Posterior vena cava (tissue), 2 donors: ENCODE measurements at regions not wholly inside any gene's neighbourhood (a gene's known extent, or its start where the extent isn't known, plus 50 kb on each side); places are given as distances from the start of the nearest gene placed in this dataset.

Experiments
- DNase-seq: peaks from one replicate; pipeline ENCODE4 v3.0.0-alpha.2; 2020; ENCODE audit warnings: low spot score
- intact Hi-C, 2 donors: fragments of 100-400 bp; cut with DNase I; formaldehyde crosslinking; loops; one replicate each; pipeline versions ENCODE4 v1.14.1 to v1.14.2; 2022 to 2023
- donor health status: DM: yes; HTN: yes; CAD: no.
- donor health status: DM: yes; HTN: yes; CAD: no.

GRCh38 chr6:2441601-2442475, 196.4 kb upstream of the GMDS start:
- intact Hi-C loops = no loop called here
- no peak for DNase-seq

DNA sequence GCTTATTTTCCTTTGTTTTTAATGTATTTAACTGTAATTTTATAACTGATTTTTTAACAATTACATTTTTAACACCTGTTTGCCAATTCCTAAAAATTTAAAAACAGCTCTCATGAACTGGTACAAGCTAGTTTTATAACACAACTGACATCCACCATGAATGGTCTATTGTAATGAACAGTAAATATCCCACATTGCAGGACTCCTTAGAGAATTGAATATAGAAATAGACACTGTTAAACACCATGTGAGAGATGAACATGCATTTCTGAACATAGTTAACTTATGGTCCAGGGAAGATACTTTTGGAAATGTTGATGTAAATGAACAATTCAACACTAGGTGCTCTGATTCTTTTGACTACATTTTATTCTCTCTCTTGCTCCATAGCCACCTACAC, 195.1 kb upstream of the GMDS start:
- intact Hi-C loops = no loop called here
- DNase-seq = no peak

GRCh38 chr6:2439632-2440031, 194.2 kb upstream of the GMDS start:
- intact Hi-C loops = loop anchor here in 1 of 2 donors (5.0 kb wide), 1 partner anchor 827 kb away; no protein-coding TSS in a partner anchor
- no peak for DNase-seq

DNA sequence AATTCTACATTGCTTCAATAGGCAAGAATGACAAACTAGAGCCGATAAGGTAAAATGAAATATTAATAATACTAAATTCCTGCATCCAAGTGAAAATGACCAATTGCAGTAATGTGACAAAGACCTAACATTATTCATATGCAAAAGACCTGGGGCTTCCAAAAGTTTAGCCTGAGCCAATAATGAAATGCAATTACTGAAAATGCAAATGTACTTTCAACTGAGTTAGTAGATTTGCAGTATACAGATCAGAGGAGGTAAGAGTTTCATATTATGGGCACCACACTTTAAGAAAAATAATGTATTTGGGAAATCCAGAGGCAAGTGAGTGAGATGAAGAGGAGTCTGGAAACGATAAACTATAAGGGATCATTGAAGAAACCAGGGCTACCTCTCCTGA, 193.7 kb upstream of the GMDS start:
- intact Hi-C loops = loop anchor here in 1 of 2 donors (5.0 kb wide), 1 partner anchor 827 kb away; no protein-coding TSS in a partner anchor
- no peak for DNase-seq

DNA sequence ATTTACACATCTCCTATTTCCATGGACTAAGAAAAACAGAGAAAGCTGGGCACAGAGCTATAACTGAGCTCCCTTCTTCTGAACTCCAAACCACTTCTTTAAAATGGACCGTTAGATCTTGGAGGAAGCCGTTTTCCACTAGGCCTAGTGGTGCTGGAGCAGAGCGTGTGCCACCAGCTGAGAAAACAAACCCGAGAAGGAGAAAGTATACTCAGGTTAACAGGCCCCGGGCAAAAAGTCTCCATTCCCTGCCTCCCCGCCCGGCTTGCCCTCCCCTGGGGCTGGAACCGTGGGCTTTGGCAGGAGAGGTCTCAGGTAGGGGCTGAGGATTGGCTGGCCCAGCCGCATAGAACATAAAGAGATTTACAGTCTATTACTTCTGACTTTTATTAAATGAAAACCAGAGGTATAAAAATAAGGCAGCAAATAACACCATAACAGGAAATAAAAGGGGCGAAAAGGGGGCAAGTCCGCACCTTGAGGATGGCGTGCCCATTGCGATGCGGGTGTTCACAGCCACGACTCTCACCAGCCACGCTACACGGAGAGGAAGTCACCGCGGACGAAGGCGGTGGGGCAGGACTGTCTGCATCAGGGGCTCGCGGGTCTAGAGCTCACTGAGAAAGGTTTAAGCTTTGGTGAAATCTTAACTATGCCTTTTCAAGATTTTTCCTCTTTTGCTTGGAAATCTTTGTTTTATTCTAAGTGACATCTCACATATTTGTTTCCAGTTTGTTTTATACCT, 191.2 kb upstream of the GMDS start:
- intact Hi-C loops = loop anchor here in 1 of 2 donors (5.0 kb wide), 1 partner anchor 824 kb away; no protein-coding TSS in a partner anchor

GRCh38 chr6:2435323-2435722, 189.9 kb upstream of the GMDS start:
- intact Hi-C loops = loop anchor here in 1 of 2 donors (5.0 kb wide), 1 partner anchor 823 kb away; no protein-coding TSS in a partner anchor
- no peak for DNase-seq

More for the DNA sequence above, 191.2 kb upstream of the GMDS start:
- no peak for DNase-seq

DNA sequence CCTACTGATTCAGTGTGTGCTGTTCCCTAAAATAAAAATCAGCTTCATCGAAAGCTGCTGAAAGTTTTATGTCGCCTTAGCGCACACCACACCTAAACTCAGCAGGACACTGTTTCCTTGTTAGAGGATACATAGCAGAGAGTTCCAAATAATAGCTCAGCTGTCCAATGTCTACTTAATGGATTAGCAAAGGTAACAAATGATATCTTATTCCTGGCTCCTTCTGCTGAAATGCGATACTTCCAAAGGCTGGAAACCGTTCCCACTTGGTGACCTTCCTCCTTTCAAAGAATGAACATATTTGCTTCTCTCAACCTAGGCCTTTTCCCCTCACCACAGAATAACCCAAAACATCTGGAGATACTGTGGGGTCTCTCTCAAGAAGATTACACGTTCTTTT, 189.5 kb upstream of the GMDS start:
- intact Hi-C loops = loop anchor here in 1 of 2 donors (5.0 kb wide), 1 partner anchor 823 kb away; no protein-coding TSS in a partner anchor
- DNase-seq = no peak

- DNase-seq = no peak
- intact Hi-C loops = no loop called here
Measured at GRCh38 chr6:2434116-2434515, 188.7 kb upstream of the GMDS start.

GRCh38 chr6:2433711-2434110, 188.3 kb upstream of the GMDS start:
- intact Hi-C loops = no loop called here
- DNase-seq = no peak

- intact Hi-C loops = no loop called here
- DNase-seq = no peak
Measured at GRCh38 chr6:2433266-2433665, 187.9 kb upstream of the GMDS start.

GRCh38 chr6:2432292-2432691, 186.9 kb upstream of the GMDS start:
- intact Hi-C loops = no loop called here
- no peak for DNase-seq

- intact Hi-C loops = no loop called here
- DNase-seq = no peak
Measured at GRCh38 chr6:2430612-2431011, 185.2 kb upstream of the GMDS start.

GRCh38 chr6:2429460-2429859, 184.1 kb upstream of the GMDS start:
- intact Hi-C loops = no loop called here
- DNase-seq = no peak

DNA sequence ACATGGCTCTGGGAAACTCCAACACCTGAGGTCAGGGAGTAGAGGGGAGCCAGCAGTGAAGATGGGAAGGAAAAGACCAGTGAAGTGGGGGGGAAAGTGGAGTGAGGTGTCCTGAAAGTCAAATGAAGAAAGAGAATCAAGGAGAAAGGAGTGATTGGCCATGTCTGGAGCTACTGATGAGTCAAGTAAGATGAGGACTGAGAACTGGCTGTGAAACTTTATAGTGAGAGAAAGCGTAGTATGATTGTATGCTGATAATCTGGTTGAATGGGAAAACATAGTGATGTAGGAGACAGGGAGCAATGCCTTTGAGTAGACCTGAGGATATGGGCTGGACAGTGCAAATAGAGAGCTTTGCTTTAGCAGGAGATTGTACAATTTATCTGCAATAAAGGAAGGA, 183.6 kb upstream of the GMDS start:
- no peak for DNase-seq
- intact Hi-C loops = no loop called here

DNA sequence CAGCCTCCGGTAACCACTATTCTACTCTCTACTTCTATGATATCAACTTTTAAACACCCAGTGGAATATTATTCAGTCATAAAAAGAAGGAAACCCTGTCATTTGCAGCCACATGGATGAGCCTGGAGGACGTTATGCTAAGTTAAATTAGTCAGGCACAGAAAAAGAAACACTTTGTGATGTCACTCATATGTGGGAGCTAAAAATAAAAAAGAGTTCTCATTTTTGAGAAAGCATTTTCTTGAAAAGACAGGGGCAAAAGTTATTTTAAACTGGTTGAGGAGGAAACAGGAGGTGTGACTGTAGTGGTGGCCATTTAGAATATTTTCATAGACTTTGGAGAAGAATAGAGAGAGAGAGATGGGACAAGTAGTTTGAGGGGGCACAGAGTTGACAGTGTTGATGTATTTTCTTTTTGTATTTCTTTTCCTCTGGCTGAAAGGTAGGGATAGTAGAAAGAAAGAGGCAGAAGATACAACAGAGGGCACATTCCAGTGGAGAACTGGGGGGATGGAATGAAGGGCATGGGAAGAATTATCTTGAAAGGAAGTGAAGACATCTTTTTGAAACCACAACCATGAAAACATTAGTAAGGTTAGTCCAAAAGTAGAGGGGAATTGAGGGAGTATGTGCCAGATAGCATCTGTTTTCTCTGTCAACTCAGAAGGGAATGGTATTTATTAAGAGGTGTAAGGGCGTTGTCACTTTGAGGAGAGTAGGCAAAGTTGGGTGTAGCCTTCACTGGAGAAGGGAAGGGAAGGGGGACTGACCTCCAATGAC, 181.3 kb upstream of the GMDS start:
- intact Hi-C loops = no loop called here
- no peak for DNase-seq

DNA sequence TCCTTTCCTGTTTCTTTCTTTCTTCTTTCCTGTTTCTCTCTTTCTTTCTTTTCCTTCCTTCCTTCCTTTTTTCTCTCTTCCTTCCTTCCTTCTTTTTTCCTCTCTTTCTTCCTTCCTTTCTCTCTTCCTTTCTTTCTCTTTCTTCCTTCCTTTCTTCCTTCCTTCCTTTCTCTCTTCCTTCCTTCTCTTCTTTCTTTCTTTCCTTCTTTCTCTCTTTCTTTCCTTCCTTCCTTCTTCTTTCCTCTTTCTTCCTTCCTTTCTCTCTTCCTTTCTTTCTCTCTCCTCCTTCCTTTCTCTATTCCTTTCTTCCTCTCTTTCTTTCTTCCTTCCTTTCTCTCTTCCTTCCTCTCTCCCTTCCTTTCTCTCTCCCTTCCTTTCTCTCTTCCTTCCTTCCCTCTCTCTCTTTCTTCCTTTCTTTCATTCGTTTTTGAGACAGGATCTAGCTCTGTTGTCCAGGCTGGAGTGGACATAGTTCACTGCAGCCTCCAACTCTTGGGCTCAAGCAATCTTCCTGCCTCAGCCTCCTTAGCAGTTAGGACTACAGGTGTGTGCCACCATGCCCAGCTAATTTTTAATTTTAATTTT, 170.8 kb upstream of the GMDS start:
- intact Hi-C loops = no loop called here
- no peak for DNase-seq

GRCh38 chr6:2414885-2415547, 169.6 kb upstream of the GMDS start:
- intact Hi-C loops = no loop called here
- DNase-seq = no peak

GRCh38 chr6:2412731-2413130, 167.3 kb upstream of the GMDS start:
- no peak for DNase-seq
- intact Hi-C loops = no loop called here
